CD14-positive monocyte (primary cell): ENCODE measurements at regions not wholly inside any gene's neighbourhood (a gene's known extent, or its start where the extent isn't known, plus 50 kb on each side); places are given as distances from the start of the nearest gene placed in this dataset.

Experiments used
- DNase-seq, 3 donors: peaks; one replicate each; pipeline ENCODE4 v3.0.0-alpha.2; 2011 to 2022
- H2AFZ ChIP-seq: 2 replicates; pipeline ENCODE4 v1.6.0; 2012; ENCODE audit warnings: mild to moderate bottlenecking, low read depth, low read length, inconsistent platforms; ENCODE audit not compliant: insufficient read depth, poor library complexity, severe bottlenecking
- H3K27ac ChIP-seq, 2 donors: 1 replicate in 1 of 2; 2 replicates in 1 of 2; pipeline ENCODE4 v1.5.1; 2012 to 2013; ENCODE audit warnings: low read length in 2 of 2, control low read depth in 1 of 2, inconsistent platforms in 1 of 2, low read depth in 1 of 2, mild to moderate bottlenecking in 1 of 2
- H3K27me3 ChIP-seq, 2 donors: one replicate each; pipeline versions ENCODE4 v1.6.0 to v1.6.1; 2011 to 2013; ENCODE audit warnings: low read length in 2 of 2; ENCODE audit not compliant: control insufficient read depth in 2 of 2, insufficient read depth in 2 of 2
- H3K36me3 ChIP-seq, 2 donors: replicated peaks in 1 of 2; 1 replicate in 1 of 2; 2 replicates in 1 of 2; pipeline versions ENCODE4 v1.5.1 to v1.6.1; 2012 to 2013; ENCODE audit warnings: low read length in 2 of 2, control low read depth in 1 of 2, inconsistent platforms in 1 of 2, mild to moderate bottlenecking in 1 of 2; ENCODE audit not compliant: insufficient read depth in 2 of 2, control insufficient read depth in 1 of 2
- H3K4me1 ChIP-seq, 2 donors: 1 replicate in 1 of 2; 2 replicates in 1 of 2; pipeline versions ENCODE4 v1.5.1 to v1.6.1; 2012 to 2013; ENCODE audit warnings: low read length in 2 of 2, control low read depth in 1 of 2, inconsistent platforms in 1 of 2, mild to moderate bottlenecking in 1 of 2, moderate library complexity in 1 of 2; ENCODE audit not compliant: insufficient read depth in 2 of 2, control insufficient read depth in 1 of 2
- H3K4me2 ChIP-seq: replicated peaks from 2 replicates; pipeline ENCODE3; 2012; ENCODE audit warnings: low read length, moderate library complexity, mild to moderate bottlenecking; ENCODE audit not compliant: poor library complexity, severe bottlenecking; ENCODE audit errors: extremely low read depth
- H3K4me3 ChIP-seq, 3 experiments: fragments of 200-600 bp in 1 of 3; sonication (generic) in 1 of 3; replicated peaks in 1 of 3; 1 replicate in 2 of 3; 2 replicates in 1 of 3; pipeline ENCODE4 v1.5.1; 2011 to 2013; ENCODE audit warnings: low read length in 3 of 3, mild to moderate bottlenecking in 3 of 3, control low read depth in 2 of 3, low read depth in 2 of 3, inconsistent platforms in 1 of 3, moderate library complexity in 1 of 3
- H3K79me2 ChIP-seq: 2 replicates; pipeline ENCODE4 v1.6.0; 2012; ENCODE audit warnings: mild to moderate bottlenecking, control low read depth, inconsistent platforms, low read length, moderate library complexity; ENCODE audit not compliant: insufficient read depth
- H3K9ac ChIP-seq: 2 replicates; pipeline ENCODE4 v1.6.0; 2017; ENCODE audit warnings: low read length, mild to moderate bottlenecking; ENCODE audit not compliant: insufficient read depth, poor library complexity, severe bottlenecking
- H3K9me3 ChIP-seq, 2 donors: replicated peaks in 1 of 2; 1 replicate in 1 of 2; 2 replicates in 1 of 2; pipeline versions ENCODE4 v1.5.1 to v1.6.1; 2012 to 2013; ENCODE audit warnings: low read length in 2 of 2, control low read depth in 1 of 2; ENCODE audit not compliant: control insufficient read depth in 1 of 2, insufficient read depth in 1 of 2
- H4K20me1 ChIP-seq: 2 replicates; pipeline ENCODE4 v1.6.0; 2012; ENCODE audit warnings: mild to moderate bottlenecking, low read length, control low read depth, moderate library complexity; ENCODE audit not compliant: insufficient read depth
- H3K27ac Mint-ChIP-seq, 7 donors: one replicate each; pipeline ENCODE4 v1.8.0; 2020; ENCODE audit warnings: mild to moderate bottlenecking in 7 of 7, mixed read lengths in 7 of 7, moderate library complexity in 6 of 7, inconsistent platforms in 2 of 7
- H3K27me3 Mint-ChIP-seq, 3 donors: one replicate each; pipeline ENCODE4 v1.8.0; 2021 to 2022; ENCODE audit warnings: low read depth in 3 of 3, mild to moderate bottlenecking in 3 of 3, mixed read lengths in 3 of 3, moderate library complexity in 3 of 3, inconsistent platforms in 1 of 3
- H3K36me3 Mint-ChIP-seq, 2 donors: one replicate each; pipeline ENCODE4 v1.8.0; 2020; ENCODE audit warnings: mixed read lengths in 2 of 2, inconsistent platforms in 1 of 2, mild to moderate bottlenecking in 1 of 2
- H3K4me1 Mint-ChIP-seq: one replicate; pipeline ENCODE4 v1.8.0; 2020; ENCODE audit warnings: mild to moderate bottlenecking, mixed read lengths
- H3K4me3 Mint-ChIP-seq, 2 donors: one replicate each; pipeline ENCODE4 v1.8.0; 2020; ENCODE audit warnings: mild to moderate bottlenecking in 2 of 2, mixed read lengths in 2 of 2, moderate library complexity in 1 of 2
- H3K9me3 Mint-ChIP-seq, 7 donors: one replicate each; pipeline ENCODE4 v1.8.0; 2020 to 2022; ENCODE audit warnings: mixed read lengths in 7 of 7, mild to moderate bottlenecking in 6 of 7, moderate library complexity in 6 of 7, inconsistent platforms in 2 of 7
- WGBS: methylation state at CpG from one replicate; pipeline ENCODE4 v1.1.5; 2013; ENCODE audit warnings: missing lambda C conversion rate; ENCODE audit not compliant: insufficient coverage; 5-methylcytosine and 5-hydroxymethylcytosine counted together
- intact Hi-C, 2 donors: fragments of 100-400 bp; cut with micrococcal nuclease; formaldehyde crosslinking; loops; one replicate each; pipeline versions ENCODE4 v1.15.0 to v1.15.1; 2023
- TF ChIP-seq, protein P1 (sequence below): fragments of 200-600 bp; IDR thresholded peaks from one replicate; pipeline ENCODE4 v1.8.0; 2022; ENCODE audit warnings: antibody characterized with exemption, mild to moderate bottlenecking

DNA sequence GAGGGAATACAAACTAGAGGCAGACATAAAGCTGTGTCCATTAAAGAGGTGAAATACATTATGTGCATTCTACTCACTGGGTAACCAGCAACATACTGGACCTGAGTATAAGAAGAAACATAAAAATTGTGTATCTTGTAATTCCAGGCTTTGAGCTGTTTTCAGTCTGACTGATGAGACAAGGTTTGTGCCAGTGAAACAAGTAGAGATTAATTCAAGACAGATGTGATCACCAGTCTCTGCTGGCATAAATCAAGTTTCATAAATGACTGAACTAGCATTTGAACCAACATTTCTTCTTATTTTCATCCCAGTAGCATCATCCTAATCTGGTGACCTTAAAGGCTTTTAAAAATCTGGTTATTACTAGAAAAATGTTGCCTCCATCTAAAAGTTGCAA, 108.8 kb upstream of the RPL38 start:
- Mint-ChIP-seq H3K36me3 (no peaks in the 10 kb centered on the region), H3K9me3 (peaks cover 0 to 13% (median 4%) of the 10 kb centered on the region in 7 donors), H3K27me3 (peaks cover 0 to 9% (median 8%) of the 10 kb centered on the region in 3 donors), H3K27ac (no peak overlapping the region), H3K4me1 (no peaks in the 10 kb centered on the region), H3K4me3 (no peak overlapping the region)
- DNase-seq = no peak
- Histone ChIP-seq H3K27ac (no peak overlapping the region), H3K4me1 (no peaks in the 10 kb centered on the region), H3K4me3 (no peak overlapping the region), H3K27me3 (no peaks in the 10 kb centered on the region), H3K79me2 (no peaks in the 10 kb centered on the region), H2AFZ (no peak overlapping the region), H3K36me3 (no peaks in the 10 kb centered on the region), H3K9me3 (peaks cover 0 to 4% of the 10 kb centered on the region in 2 donors), H4K20me1 (no peaks in the 10 kb centered on the region), H3K4me2 (no peak overlapping the region), H3K9ac (no peak overlapping the region)
- TF ChIP-seq, protein P1, sequence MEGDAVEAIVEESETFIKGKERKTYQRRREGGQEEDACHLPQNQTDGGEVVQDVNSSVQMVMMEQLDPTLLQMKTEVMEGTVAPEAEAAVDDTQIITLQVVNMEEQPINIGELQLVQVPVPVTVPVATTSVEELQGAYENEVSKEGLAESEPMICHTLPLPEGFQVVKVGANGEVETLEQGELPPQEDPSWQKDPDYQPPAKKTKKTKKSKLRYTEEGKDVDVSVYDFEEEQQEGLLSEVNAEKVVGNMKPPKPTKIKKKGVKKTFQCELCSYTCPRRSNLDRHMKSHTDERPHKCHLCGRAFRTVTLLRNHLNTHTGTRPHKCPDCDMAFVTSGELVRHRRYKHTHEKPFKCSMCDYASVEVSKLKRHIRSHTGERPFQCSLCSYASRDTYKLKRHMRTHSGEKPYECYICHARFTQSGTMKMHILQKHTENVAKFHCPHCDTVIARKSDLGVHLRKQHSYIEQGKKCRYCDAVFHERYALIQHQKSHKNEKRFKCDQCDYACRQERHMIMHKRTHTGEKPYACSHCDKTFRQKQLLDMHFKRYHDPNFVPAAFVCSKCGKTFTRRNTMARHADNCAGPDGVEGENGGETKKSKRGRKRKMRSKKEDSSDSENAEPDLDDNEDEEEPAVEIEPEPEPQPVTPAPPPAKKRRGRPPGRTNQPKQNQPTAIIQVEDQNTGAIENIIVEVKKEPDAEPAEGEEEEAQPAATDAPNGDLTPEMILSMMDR = no peak
- intact Hi-C loops = no loop called here

- H3K9ac ChIP-seq = no peak overlapping the region
- peaks cover 0 to 4% of the 10 kb centered on the region in 2 donors for H3K9me3 ChIP-seq
- no peak overlapping the region for H3K4me2 ChIP-seq
- Mint-ChIP-seq H3K4me1 (no peaks in the 10 kb centered on the region), H3K27ac (no peak overlapping the region), H3K4me3 (no peak overlapping the region), H3K27me3 (peaks cover 3 to 9% (median 7%) of the 10 kb centered on the region in 3 donors), H3K9me3 (peaks cover 0 to 10% (median 1%) of the 10 kb centered on the region in 7 donors), H3K36me3 (no peaks in the 10 kb centered on the region)
- no peaks in the 10 kb centered on the region for H4K20me1 ChIP-seq
- TF ChIP-seq, protein P1 = no peak
- no peaks in the 10 kb centered on the region for H3K27me3 ChIP-seq
- no peak for DNase-seq
- intact Hi-C loops = no loop called here
- H3K79me2 ChIP-seq = no peaks in the 10 kb centered on the region
- H3K27ac ChIP-seq = no peak overlapping the region
- H3K36me3 ChIP-seq = no peaks in the 10 kb centered on the region
- WGBS = 84% methylated on average over 2 of the region's 5 CpGs
- H2AFZ ChIP-seq = no peak overlapping the region
- no peak overlapping the region for H3K4me3 ChIP-seq
- H3K4me1 ChIP-seq = no peaks in the 10 kb centered on the region
These were observed 107.0 kb upstream of the RPL38 start for GRCh38 chr17:74096456-74096855.
